DOHH2 (cell line): ENCODE measurements at regions not wholly inside any gene's neighbourhood (a gene's known extent, or its start where the extent isn't known, plus 50 kb on each side); places are given as distances from the start of the nearest gene placed in this dataset.

Experiments used
- EZH2phosphoT487 ChIP-seq: fragments of 200-600 bp; sonication (generic); IDR thresholded peaks from 2 replicates; pipeline ENCODE4 v1.6.1; 2017; ENCODE audit warnings: borderline replicate concordance, mild to moderate bottlenecking, antibody characterized with exemption, low read length, moderate library complexity, mixed read lengths
- TF ChIP-seq, protein P1 (sequence below): fragments of 200-600 bp; sonication (generic); IDR thresholded peaks from one replicate; pipeline ENCODE4 v1.5.1; 2014; ENCODE audit warnings: antibody characterized with exemption, mild to moderate bottlenecking, low read depth, low read length; ENCODE audit not compliant: poor library complexity, severe bottlenecking

GRCh38 chr14:38039496-38039895 is 168.2 kb upstream of the SSTR1 start:
- TF ChIP-seq, protein P1, sequence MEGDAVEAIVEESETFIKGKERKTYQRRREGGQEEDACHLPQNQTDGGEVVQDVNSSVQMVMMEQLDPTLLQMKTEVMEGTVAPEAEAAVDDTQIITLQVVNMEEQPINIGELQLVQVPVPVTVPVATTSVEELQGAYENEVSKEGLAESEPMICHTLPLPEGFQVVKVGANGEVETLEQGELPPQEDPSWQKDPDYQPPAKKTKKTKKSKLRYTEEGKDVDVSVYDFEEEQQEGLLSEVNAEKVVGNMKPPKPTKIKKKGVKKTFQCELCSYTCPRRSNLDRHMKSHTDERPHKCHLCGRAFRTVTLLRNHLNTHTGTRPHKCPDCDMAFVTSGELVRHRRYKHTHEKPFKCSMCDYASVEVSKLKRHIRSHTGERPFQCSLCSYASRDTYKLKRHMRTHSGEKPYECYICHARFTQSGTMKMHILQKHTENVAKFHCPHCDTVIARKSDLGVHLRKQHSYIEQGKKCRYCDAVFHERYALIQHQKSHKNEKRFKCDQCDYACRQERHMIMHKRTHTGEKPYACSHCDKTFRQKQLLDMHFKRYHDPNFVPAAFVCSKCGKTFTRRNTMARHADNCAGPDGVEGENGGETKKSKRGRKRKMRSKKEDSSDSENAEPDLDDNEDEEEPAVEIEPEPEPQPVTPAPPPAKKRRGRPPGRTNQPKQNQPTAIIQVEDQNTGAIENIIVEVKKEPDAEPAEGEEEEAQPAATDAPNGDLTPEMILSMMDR, result no peak
- no peak for TF ChIP-seq EZH2phosphoT487
